NCI-H2081 treated with DMSO at 0.1 percent for 48 hours (cell line): ENCODE measurements at regions not wholly inside any gene's neighbourhood (a gene's known extent, or its start where the extent isn't known, plus 50 kb on each side); places are given as distances from the start of the nearest gene placed in this dataset.

Experiments
- DNase-seq: peaks from one replicate; lab custom pipeline; 2025; lab: John Stamatoyannopoulos, UW

DNA sequence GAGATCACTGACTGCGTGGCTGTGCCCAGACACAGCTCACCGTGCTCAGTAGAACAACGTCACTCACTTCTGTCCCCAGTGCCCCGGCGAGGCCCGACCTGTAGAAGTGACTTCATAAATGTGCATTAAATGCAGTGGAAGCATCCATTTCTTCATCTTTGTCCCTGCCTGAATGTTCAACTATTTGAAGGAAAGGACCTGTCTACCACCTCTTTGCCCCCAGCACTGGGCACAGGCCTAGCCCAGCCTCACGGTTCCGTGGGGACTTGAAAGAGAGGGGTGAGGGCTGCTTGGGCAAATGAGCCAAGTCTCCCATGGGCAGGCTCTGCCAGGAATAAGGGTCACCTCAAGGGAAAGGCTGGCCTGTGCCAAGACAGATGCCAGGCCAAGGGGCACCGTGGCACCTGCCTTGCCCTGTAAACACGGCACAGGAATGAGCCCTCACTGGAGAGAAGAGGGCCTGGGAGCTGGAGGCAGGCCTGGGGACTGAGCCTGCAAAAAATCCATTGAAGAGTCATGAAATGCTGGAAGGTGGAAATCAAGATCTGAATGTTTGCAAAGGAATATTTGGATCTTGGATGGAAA, 845.3 kb downstream of the BRD1 start:
- no peak for DNase-seq

DNA sequence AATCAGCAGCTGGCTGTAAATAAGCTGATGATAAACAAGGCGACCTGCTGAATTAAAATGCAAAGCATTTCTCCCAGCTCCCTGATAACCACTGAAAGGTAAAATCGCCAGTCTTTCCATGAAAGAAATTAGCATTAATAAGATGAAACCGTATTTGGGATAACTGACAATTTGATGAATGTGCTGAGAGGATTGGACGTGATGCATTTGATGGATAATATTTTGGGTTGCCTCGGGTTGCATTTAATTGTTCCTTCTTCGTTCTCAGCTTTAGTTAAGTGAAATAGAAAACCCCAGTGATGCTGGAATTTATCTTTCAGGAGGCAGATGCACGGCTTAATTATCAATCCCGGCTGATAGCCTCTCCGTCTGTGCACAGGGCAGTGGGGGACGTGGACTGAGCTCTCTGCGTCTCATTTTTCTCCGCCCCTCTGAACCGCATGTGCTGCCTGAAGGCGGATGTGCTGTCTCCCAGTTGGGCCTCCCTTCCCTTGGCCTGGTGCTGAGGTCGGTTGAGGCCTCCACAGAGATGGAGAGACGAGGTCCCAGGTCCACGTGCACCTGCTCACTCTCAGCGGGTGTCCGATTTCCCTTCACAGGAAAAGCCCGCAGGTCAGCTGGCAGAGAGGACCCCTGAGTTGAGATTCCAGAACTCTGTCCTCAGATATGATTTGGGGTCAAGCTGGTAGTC, 846.2 kb downstream of the BRD1 start:
- no peak for DNase-seq

DNA sequence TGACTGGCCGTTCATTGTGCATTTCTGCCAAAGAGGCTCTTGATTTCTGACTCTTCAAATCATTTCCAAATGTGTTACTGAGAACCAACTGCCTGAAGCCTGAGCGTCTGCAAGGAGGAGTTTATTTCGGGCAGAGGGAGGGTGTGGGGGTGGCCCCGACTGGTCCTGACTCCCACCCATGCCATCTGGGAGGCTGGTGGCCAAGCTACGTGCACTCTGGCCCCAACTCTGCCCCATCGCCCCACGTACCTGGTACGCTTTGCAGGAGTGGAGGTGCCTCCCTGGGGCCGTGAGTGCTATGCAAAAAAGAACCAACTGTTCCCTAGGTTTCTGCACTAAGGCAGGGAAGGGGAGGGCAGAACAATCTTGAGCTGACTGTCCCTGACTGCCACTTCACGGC, 846.8 kb downstream of the BRD1 start:
- no peak for DNase-seq

DNA sequence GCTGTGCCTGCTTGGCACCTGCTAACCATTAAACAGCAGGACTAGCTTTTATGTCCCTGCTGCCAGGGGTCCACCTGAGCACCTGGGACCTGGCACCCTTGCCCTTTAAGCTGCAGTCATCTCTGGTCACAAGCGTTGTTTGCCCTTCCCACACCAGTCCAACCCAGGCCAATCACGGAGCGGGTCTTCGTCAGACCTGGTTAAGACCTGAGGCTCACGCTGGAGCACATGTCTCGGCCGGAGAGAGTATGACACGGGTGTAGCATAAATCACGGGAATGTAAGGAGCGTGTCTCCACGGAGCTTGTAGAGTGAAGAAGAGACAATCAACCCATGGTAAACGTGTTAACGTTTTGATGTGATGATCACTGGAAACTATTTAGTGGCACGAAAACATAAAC, 847.3 kb downstream of the BRD1 start:
- no peak for DNase-seq

DNA sequence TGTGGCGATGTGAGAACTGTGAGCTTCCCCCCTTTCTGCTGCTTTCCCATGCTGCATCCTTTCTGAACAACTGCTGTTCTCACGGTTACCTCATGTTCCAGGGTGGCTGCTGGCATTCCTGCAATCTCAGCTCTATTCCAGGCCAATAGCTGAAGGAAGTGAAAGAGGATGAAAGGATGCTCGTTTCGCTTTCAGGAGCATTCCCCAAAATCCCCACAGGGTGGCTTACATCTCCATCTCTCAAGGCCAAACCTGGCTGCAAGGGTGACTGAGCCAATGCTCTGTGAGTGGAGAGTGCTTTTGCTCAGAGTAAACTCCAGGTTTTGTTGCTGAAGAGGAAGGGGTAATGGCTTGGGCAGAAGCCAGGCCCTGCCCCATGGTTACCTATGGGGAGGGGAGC, 848.2 kb downstream of the BRD1 start:
- no peak for DNase-seq

DNA sequence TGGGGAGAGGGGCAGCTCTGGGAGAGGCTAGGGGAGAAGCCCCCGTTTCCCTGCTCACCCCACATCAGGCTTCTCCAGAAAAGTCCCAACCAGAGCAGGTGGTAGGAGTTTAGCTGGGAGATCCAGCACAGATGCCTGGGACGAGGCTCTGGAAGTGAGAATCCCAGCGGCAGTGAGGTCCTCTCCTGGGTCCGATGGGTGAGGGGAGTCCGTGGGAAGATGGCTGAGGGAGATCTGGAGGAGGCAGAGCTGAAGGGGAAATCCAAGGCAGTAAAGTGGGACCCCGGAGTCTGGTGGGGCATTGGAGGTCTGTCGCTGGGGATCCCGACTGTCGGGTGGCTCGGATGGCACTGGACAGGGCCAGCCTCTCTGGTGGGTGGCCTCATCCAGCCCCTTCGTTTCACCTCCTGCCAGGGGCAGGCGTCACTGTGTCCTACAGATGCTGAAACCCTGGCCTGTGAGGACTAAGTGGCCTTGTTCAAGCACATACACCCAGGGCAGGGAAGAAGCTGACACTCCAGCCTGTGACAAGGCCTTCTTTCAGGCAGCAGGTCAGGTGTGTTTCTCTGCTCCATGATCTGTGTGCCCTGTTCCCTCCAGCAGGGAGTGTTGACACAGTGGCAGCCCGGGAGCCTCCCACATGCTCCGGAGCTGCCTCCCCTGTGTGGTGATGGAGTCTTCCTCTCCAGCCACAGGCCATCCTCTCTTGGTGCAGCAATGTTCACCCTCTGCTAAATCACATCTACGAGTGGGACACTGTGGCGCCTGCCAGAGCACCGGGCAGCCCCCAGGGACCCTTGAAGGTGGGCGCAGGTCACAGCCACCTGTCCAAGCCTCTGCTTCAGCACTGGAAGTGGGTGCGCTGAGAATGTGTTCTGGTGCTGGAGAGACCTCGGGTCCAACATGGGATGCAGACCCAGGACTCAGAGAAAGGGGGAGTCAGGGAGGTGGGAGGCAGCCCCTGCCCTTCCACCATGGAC, 850.8 kb downstream of the BRD1 start:
- DNase-seq, result no peak

DNA sequence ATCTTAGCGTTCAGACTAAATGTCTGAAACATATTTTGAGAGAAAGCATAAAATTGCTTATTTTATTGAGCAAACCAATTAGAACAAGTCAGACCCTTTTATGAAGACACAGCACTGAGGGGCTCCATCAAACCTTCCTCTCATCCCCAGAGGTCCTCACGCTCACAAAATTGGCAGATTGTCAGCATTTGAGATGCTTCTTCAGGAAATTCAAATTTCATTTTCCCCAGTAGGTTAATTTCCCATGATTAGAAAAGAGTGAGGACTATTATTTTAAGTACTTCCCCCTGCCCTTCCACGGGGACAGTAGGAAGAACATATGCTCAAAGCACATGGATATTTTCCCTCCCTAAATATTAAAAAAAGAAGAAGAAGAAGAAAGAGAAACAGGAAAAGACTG, 851.8 kb downstream of the BRD1 start:
- no peak for DNase-seq

DNA sequence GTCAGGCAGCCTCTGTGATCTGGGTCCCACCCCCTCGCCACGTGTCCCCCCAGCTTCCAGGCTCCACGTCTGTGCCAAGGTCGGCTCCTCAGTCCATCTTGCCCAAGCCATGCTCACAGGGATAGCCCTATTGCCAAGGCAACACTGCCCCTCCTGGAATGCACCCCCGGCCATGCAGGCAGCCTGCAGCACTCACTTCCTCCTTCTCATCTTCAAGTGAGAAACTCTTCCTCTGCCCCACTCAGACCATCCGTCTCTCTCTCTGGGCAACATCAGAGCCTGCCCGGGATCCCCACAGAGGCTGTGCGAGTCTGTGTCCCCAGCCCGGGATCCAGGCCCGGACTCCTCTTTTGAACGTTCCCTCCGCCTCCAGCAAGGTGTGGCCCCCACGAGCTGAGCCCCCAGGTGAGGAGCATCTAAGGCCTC, 852.3 kb downstream of the BRD1 start:
- no peak for DNase-seq

DNA sequence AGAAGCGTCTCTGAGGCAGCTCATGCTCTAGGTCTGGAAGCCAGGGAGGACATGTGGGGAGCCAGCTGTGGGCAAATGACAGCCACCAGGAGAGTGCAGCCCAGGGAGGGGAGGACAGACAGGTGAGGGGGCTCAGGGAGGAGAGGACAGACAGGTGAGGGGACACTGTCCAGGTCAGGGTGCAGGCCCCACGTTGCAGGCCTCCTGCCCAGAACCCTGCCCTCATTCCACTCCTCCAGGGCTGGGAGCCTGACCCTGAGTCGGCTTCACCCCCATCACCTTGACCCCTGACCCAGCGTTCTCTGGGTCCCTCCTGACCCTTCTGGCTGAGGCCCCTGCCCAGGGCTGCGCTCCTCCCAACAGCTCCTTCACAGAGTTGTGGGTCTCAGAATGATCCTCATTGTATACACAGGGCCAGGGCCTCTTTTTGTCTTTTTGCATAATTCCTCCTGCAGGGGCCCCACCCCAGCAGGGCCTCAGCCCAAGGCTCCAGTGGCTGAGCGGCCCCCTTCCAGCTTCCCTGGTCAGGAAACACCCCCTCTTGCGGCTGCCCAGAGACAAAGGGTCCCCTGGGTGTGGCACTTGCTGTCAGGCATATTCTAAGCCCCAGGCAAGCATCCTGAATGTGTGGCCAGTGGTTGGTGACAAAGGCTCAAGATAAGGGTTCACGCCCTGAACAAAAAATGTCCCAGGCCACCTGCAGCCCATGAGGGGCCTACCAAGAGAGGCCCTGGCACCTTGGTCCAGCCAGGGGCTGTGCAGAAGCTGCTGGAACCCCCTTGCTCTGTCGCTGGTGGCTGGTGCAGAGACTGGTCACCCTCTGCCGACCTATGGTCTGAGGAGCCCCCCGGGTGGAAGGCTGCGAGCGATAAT, 853.0 kb downstream of the BRD1 start:
- no peak for DNase-seq

DNA sequence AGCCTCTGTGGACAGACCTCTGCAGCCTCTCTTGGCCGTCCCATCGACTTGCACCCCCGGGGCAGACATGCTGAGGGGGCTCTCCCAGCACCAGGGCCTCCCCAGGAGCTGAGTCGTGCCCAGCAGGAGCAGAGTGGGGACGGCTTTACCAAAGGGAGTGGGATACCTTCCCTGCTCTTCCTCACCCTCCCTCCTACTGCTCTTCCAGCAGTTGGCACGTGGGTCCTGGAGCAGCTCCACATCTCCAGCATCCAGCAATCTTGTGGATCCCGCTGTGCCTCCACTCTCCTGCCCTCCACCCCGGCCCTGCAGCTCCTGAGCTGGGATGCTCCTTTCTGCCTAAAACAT, 854.0 kb downstream of the BRD1 start:
- DNase-seq, result no peak

DNA sequence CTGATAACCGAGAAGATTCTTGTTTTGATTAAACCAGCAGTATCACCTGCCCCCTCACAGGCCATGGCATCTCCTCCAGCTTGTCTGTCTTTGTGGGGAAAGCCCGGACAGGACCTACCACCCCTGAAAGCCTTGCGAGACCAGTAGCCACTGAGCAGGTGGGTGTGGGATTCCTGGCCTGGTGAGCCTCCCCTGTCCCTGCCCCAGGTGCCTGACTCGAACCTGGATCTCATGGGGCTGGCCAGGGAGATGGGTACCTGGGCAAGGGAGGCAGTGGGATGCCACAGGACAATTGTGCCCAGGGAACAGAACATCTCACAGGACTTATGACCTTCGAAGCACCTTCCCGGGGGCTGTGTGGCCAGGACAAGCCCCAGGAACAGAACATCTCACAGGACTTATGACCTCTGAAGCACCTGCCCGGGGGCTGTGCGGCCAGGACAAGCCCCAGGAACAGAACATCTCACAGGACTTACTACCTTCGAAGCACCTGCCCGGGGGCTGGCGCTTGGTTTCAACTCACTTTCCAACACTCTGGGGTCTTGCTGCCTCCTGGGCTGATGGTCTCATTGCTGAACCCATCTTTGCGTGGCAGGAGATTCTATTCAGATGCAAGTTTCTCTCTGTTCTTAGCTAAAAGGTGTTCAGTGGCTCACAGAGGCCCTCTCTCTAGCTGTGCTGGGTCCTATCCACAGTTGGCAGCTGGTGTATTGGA, 854.5 kb downstream of the BRD1 start:
- no peak for DNase-seq

DNA sequence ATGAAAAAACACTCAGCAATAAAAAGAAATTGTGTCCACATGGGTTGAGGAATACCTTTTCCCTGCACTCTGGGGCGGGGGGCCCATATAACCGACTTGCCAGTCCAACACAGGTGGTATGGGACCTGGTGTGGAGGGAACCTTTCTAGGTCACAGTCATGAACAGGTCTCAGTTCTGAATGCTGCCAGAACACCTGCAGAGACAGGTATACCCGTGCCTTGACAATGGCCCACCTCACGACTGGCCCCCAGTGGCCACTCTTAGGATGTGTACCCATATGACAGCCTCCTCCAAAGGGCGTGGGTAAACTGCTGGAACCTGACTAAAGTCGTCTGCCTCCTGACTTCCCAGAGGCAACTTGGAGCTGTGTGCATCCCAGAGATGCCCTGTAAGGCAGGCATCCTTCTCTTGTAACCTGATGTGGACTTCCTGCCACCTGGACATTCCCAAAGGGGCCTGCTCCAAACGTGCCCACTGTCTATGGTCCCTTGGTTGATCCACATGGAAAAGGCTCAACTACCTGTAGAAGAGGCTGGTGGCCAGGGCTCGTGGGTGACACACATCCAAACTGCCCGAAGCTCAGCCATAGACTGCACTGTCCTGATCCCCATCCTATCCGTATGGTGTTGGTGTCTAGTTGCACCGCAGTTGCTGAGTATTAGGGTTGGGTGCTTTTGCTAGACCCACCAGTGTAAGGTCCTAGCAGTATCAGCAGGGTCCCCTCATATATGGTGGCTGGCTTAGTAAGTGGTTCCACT, 859.3 kb downstream of the BRD1 start:
- no peak for DNase-seq

DNA sequence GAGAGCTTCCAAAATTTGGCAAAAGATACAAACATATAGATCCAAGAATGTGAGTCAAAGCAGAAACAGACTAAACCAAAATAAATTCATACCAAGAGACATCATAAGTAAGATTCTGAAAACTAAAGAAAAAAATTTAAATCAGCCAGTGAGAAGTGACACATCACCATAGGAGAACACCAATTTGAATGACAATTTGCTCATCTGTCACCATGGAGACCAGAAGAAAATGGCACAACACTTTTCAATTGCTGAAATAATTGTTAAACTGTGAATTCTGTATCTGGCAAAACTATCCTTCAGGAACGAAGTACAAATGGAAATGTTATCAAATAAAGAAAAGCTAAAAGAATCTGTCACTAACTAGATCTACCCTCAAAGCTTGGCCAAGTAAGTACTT, 864.3 kb downstream of the BRD1 start:
- no peak for DNase-seq

DNA sequence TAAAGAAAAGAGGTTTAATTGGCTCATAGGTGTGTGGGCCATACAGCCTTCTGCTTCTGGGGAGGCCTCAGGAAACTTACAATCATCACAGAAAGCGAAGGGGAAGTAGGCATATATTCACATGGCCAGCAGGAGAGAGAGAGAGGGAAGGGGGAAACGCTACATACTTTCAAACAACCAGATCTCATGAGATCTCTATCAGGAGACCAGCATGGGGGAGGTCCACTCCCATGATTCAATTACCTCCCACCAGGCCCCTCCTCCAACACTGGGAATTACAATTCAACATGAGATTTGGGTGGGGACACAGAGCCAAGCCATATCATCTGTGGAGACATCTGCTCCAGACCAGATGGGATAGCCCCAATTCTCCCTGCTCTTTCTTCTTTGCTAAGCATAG, 866.0 kb downstream of the BRD1 start:
- DNase-seq, result no peak

DNA sequence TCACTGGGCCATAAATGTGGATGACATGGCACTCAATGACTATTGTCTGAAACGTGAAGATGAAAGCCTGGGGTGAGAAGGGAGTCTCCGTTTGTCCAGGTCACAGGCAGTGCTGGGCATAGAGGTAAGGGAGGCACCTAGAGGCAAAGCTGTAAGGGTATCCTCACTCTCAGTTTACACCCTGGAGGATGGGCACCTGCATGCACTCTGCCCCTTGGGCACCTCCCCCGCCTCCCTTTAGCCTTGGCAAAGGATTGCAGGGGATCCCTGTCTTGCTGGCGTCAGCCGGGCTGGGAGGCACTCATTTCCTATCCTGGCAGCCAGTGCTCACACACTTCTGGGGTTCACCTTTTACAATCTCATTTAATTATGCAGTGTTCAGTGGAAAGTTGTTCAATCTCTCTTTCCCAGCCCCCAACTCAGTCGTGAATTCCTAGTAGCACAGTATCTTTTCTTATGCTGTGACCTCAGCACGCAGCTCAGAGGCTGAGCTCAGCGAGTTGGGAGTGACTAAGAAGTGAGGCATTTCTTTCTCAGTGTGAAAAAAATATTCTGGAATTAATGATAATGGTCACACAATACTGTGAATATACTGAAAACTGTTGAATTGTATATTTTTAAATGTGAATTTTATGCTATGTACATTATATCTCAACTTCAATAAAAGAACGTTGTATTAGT, 866.6 kb downstream of the BRD1 start:
- DNase-seq, result no peak

DNA sequence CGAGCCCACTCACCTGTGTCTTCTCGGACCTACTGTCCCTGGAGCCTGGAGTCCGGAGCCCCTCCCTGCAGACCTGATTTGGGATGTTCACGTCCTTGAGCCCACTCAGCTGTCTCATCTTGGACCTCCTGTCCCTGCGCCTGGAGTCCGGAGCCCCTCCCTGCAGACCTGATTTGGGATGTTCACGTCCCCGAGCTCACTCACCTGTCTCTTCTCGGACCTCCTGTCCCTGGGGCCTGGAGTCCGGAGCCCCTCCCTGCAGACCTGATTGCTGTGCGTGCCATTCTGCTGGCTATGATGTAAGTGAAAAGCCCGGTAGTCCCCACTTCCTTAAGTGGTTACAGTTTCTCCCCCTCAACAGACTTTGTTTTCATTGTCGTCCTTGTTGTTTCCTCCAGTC, 867.1 kb downstream of the BRD1 start:
- no peak for DNase-seq

DNA sequence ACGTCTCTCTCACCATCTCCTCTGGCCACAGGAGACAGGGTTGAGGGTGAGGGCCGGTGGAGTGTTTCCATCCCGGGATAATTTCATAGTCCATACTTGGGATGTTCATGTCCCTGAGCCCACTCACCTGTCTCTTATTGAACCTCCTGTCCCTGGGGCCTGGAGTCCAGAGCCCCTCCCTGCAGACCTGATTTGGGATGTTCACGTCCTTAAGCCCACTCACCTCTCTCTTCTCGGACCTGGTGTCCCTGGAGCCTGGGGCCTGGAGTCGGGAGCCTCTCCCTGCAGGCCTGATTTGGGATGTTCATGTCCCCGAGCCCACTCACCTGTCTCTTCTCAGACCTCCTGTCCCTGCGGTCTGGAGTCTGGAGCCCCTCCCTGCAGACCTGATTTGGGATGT, 868.2 kb downstream of the BRD1 start:
- DNase-seq, result no peak

DNA sequence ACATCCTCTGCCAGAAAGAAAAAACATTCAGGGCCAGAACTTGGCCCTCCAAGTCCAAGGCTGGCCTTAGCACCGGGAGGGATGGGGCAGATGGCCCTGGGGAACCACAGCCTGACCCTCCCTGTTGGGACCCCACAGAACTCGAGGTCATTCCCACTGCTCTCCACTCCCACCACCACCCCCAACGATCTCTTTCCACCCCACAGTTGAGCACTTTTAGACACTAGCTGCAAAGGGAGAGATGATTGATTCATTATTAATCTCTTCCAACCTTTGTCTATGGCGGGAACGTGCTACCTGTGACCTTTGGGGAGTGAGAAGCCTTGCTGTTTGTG, 869.7 kb downstream of the BRD1 start:
- no peak for DNase-seq

DNA sequence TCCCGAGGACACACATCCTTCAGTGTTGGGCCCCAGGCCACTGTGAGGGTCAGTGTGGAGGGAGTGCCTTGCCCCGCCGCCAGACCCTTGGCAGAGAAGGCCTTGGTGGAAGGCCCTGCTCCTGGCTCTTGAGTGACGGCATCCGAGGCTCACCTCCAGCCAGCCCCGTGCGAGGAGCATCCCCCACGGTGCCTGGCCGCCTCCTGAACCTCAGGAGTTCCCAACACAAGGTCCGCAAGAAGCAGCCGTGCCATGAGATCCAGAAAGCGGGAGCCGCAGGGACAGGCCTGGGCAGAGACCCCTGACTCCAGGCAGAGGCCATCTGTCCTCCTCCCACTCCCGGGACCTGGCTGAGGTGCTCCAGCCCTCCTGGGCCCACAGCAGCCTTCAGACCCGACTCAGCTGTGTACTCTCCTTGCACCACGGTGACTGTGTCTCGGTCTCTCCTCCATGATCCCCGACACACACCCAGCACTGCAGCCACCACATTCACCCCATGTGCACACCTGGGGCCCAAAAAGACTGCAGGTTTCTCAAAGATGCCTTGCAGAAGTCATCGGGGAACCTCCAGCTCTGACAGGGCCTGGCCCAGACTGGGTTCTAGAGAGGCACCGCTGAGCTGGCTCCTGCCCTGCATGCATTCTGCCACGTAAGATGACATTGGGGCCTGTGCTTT, 870.2 kb downstream of the BRD1 start:
- no peak for DNase-seq
